Keratinocyte (primary cell): ENCODE measurements at regions not wholly inside any gene's neighbourhood (a gene's known extent, or its start where the extent isn't known, plus 50 kb on each side); places are given as distances from the start of the nearest gene placed in this dataset.
A peak's percentile ranks its signal among the peaks of the same experiment; 100 is the strongest.

ENCODE experiments used
- DNase-seq: peaks from one replicate; pipeline ENCODE4 v3.0.0-alpha.2; 2011; ENCODE audit warnings: low read depth, missing footprints, low spot score
- FAIRE-seq: peaks from 2 replicates; lab custom pipeline; 2011; peaks lifted over from hg19 to GRCh38; lab: Jason Lieb, UNC
- H2AFZ ChIP-seq: 2 replicates; pipeline ENCODE4 v1.6.0; 2012; ENCODE audit warnings: low read length, control low read depth, inconsistent platforms; ENCODE audit not compliant: control insufficient read depth
- H3K27ac ChIP-seq: 2 replicates; pipeline ENCODE4 v1.5.1; 2011; ENCODE audit warnings: low read length; ENCODE audit not compliant: control insufficient read depth, insufficient read depth
- H3K27me3 ChIP-seq: 3 replicates; pipeline ENCODE4 v1.6.0; 2011; ENCODE audit warnings: low read length; ENCODE audit not compliant: control insufficient read depth, insufficient read depth; ENCODE audit errors: extremely low read depth
- H3K36me3 ChIP-seq, 2 experiments: 2 replicates in 1 of 2; 3 replicates in 1 of 2; pipeline ENCODE4 v1.5.1; 2011; ENCODE audit warnings: low read length in 2 of 2, mild to moderate bottlenecking in 1 of 2; ENCODE audit not compliant: control insufficient read depth in 2 of 2, insufficient read depth in 2 of 2; ENCODE audit errors: extremely low read depth in 1 of 2
- H3K4me1 ChIP-seq: 3 replicates; pipeline ENCODE4 v1.5.1; 2011; ENCODE audit warnings: low read length; ENCODE audit not compliant: control insufficient read depth, insufficient read depth; ENCODE audit errors: extremely low read depth
- H3K4me2 ChIP-seq: 3 replicates; pipeline ENCODE4 v1.6.0; 2011; ENCODE audit warnings: low read depth, low read length; ENCODE audit not compliant: control insufficient read depth, insufficient read depth; ENCODE audit errors: extremely low read depth
- H3K4me3 ChIP-seq, 3 experiments: fragments of 200-600 bp in 1 of 3; sonication (generic) in 1 of 3; 2 replicates in 2 of 3; 3 replicates in 1 of 3; pipeline ENCODE4 v1.5.1; 2011 to 2016; ENCODE audit warnings: low read length in 3 of 3, mild to moderate bottlenecking in 3 of 3, control low read depth in 2 of 3, inconsistent platforms in 1 of 3, low read depth in 1 of 3, mixed read lengths in 1 of 3, mixed run types in 1 of 3, moderate library complexity in 1 of 3; ENCODE audit not compliant: control insufficient read depth in 2 of 3, insufficient read depth in 2 of 3; ENCODE audit errors: extremely low read depth in 1 of 3
- H3K79me2 ChIP-seq: 2 replicates; pipeline ENCODE4 v1.6.0; 2012; ENCODE audit warnings: low read length; ENCODE audit not compliant: control insufficient read depth, insufficient read depth
- H3K9ac ChIP-seq: 3 replicates; pipeline ENCODE4 v1.6.0; 2011; ENCODE audit warnings: low read length; ENCODE audit not compliant: control insufficient read depth, insufficient read depth; ENCODE audit errors: extremely low read depth
- H3K9me1 ChIP-seq: 3 replicates; pipeline ENCODE4 v1.6.0; 2011; ENCODE audit warnings: low read length; ENCODE audit not compliant: control insufficient read depth, insufficient read depth; ENCODE audit errors: extremely low read depth
- H3K9me3 ChIP-seq: 2 replicates; pipeline ENCODE4 v1.5.1; 2012; ENCODE audit warnings: low read depth, low read length; ENCODE audit not compliant: control insufficient read depth
- H4K20me1 ChIP-seq: 3 replicates; pipeline ENCODE4 v1.6.0; 2011; ENCODE audit warnings: low read length; ENCODE audit not compliant: control insufficient read depth, insufficient read depth; ENCODE audit errors: extremely low read depth
- EZH2 ChIP-seq: IDR thresholded peaks from one replicate; pipeline ENCODE4 v1.6.1; 2012; ENCODE audit warnings: inconsistent platforms, mild to moderate bottlenecking, low read length, moderate library complexity
- dilution Hi-C: fragments of 300-500 bp; cut with MboI; formaldehyde crosslinking; loops from one replicate; pipeline ENCODE4 v1.7.0; 2020; ENCODE audit warnings: low sequenced_read_pairs; ENCODE audit not compliant: extremely low pct_ligation_motif_present
- TF ChIP-seq, protein P1 (sequence below), 3 experiments: IDR thresholded peaks in 1 of 3; conservative IDR thresholded peaks in 1 of 3; optimal IDR thresholded peaks in 1 of 3; 2 replicates in 2 of 3; 3 replicates in 1 of 3; pipeline versions ENCODE3 to v1.5.1; 2011; ENCODE audit warnings: low read length in 3 of 3, mild to moderate bottlenecking in 3 of 3, moderate library complexity in 2 of 3, control low read depth in 1 of 3, inconsistent platforms in 1 of 3; ENCODE audit not compliant: insufficient read depth in 2 of 3; ENCODE audit errors: extremely low read depth in 1 of 3

GRCh38 chr18:46336278-46337111 lies 232.3 kb downstream of the HAUS1 start:
- H3K9me1 ChIP-seq = no peaks in the 10 kb centered on the region
- peak overlapping the region; percentile 85 for H3K4me2 ChIP-seq
- H3K4me1 ChIP-seq = peaks cover 27% of the 10 kb centered on the region
- dilution Hi-C loops = no loop called here
- peaks cover 6% of the 10 kb centered on the region for H3K27me3 ChIP-seq
- no peak overlapping the region for H3K4me3 ChIP-seq
- H3K79me2 ChIP-seq = no peaks in the 10 kb centered on the region
- no peak overlapping the region for H2AFZ ChIP-seq
- H3K9me3 ChIP-seq = no peaks in the 10 kb centered on the region
- DNase-seq (no peak), FAIRE-seq (peak; percentile 60)
- H4K20me1 ChIP-seq = no peaks in the 10 kb centered on the region
- no peak overlapping the region for H3K27ac ChIP-seq
- TF ChIP-seq EZH2 = no peak
- TF ChIP-seq, protein P1, sequence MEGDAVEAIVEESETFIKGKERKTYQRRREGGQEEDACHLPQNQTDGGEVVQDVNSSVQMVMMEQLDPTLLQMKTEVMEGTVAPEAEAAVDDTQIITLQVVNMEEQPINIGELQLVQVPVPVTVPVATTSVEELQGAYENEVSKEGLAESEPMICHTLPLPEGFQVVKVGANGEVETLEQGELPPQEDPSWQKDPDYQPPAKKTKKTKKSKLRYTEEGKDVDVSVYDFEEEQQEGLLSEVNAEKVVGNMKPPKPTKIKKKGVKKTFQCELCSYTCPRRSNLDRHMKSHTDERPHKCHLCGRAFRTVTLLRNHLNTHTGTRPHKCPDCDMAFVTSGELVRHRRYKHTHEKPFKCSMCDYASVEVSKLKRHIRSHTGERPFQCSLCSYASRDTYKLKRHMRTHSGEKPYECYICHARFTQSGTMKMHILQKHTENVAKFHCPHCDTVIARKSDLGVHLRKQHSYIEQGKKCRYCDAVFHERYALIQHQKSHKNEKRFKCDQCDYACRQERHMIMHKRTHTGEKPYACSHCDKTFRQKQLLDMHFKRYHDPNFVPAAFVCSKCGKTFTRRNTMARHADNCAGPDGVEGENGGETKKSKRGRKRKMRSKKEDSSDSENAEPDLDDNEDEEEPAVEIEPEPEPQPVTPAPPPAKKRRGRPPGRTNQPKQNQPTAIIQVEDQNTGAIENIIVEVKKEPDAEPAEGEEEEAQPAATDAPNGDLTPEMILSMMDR (optimal IDR thresholded peaks at IDR 0.05 in 1 of 3, IDR thresholded peaks at IDR 0.05 in 1 of 3, conservative IDR thresholded peaks at IDR 0.05 in 1 of 3; ENCODE audit: extremely low read depth in 1 of 3, insufficient read depth in 2 of 3, low read length in 3 of 3) = no peak
- H3K36me3 ChIP-seq = no peaks in the 10 kb centered on the region
- no peak overlapping the region for H3K9ac ChIP-seq

DNA sequence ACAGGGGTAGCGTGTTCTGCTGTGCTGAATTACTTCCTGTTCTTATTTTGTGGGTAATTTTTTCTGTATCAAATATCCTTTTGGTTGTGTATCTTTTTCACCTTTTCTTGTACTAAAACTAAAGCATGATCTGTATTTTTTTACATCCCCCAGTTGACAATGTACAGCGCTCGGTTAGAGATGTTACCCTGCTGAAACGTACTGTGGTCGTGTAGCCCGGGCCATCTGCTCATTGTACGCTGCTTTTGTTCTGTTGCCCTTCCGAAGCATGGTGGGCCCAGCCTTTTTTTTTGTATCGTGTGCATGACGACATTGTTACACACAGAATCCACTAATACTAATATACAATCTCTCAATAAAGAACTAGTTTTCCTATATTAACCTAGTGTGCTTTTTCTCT lies 233.1 kb downstream of the HAUS1 start:
- H3K27ac ChIP-seq = no peak overlapping the region
- no peaks in the 10 kb centered on the region for H3K36me3 ChIP-seq
- peaks cover 27% of the 10 kb centered on the region for H3K4me1 ChIP-seq
- TF ChIP-seq, protein P1 (optimal IDR thresholded peaks at IDR 0.05 in 1 of 3, IDR thresholded peaks at IDR 0.05 in 1 of 3, conservative IDR thresholded peaks at IDR 0.05 in 1 of 3; ENCODE audit: extremely low read depth in 1 of 3, insufficient read depth in 2 of 3, low read length in 3 of 3) = no peak
- TF ChIP-seq EZH2 = no peak
- dilution Hi-C loops = no loop called here
- H4K20me1 ChIP-seq = no peaks in the 10 kb centered on the region
- DNase-seq = no peak
- peaks cover 6% of the 10 kb centered on the region for H3K27me3 ChIP-seq
- H3K9me3 ChIP-seq = no peaks in the 10 kb centered on the region
- H2AFZ ChIP-seq = no peak overlapping the region
- H3K79me2 ChIP-seq = no peaks in the 10 kb centered on the region
- no peak overlapping the region for H3K9ac ChIP-seq
- H3K4me2 ChIP-seq = no peak overlapping the region
- no peak overlapping the region for H3K4me3 ChIP-seq
- no peaks in the 10 kb centered on the region for H3K9me1 ChIP-seq
- FAIRE-seq = no peak
